GM23338 (cell line): ENCODE measurements at regions not wholly inside any gene's neighbourhood (a gene's known extent, or its start where the extent isn't known, plus 50 kb on each side); places are given as distances from the start of the nearest gene placed in this dataset.

Source experiments
- ATAC-seq: fragments of 200-7000 bp; cut with Tn5 transposase; 3 replicates; pipeline ENCODE4 v1.9.1; 2020
- DNase-seq: peaks from one replicate; pipeline ENCODE4 v3.0.0-alpha.2; 2015; ENCODE audit warnings: low spot score
- H2AFZ ChIP-seq: fragments of 200-600 bp; sonication (generic); 2 replicates; pipeline ENCODE4 v1.8.0; 2016; ENCODE audit warnings: antibody characterized with exemption, mild to moderate bottlenecking, moderate library complexity
- H3F3A ChIP-seq: fragments of 200-600 bp; sonication (generic); replicated peaks from 2 replicates; pipeline ENCODE4 v1.8.0; 2017; ENCODE audit warnings: antibody characterized with exemption, mixed run types, low read depth
- H3K27ac ChIP-seq: fragments of 200-600 bp; sonication (generic); 2 replicates; pipeline ENCODE4 v1.6.1; 2016; ENCODE audit warnings: low read depth
- H3K27me3 ChIP-seq: fragments of 200-600 bp; sonication (generic); 2 replicates; pipeline ENCODE4 v1.8.0; 2016; ENCODE audit warnings: mild to moderate bottlenecking, mixed run types, moderate library complexity; ENCODE audit not compliant: insufficient read depth
- H3K36me3 ChIP-seq: fragments of 200-600 bp; sonication (generic); 2 replicates; pipeline ENCODE4 v1.8.0; 2016; ENCODE audit warnings: mild to moderate bottlenecking; ENCODE audit not compliant: insufficient read depth
- H3K4me1 ChIP-seq: fragments of 200-600 bp; sonication (generic); 2 replicates; pipeline ENCODE4 v1.8.0; 2016; ENCODE audit warnings: mild to moderate bottlenecking, moderate library complexity; ENCODE audit not compliant: insufficient read depth
- H3K4me2 ChIP-seq: fragments of 200-600 bp; sonication (generic); 2 replicates; pipeline ENCODE4 v1.7.1; 2017; ENCODE audit warnings: mixed run types
- H3K4me3 ChIP-seq: fragments of 200-600 bp; sonication (generic); 2 replicates; pipeline ENCODE4 v1.6.1; 2016; ENCODE audit warnings: mixed run types
- H3K79me2 ChIP-seq: fragments of 200-600 bp; sonication (generic); replicated peaks from 2 replicates; pipeline ENCODE4 v1.8.0; 2017; ENCODE audit warnings: mild to moderate bottlenecking; ENCODE audit not compliant: insufficient read depth
- H3K9me2 ChIP-seq: fragments of 200-600 bp; sonication (generic); 2 replicates; pipeline ENCODE4 v1.8.0; 2017; ENCODE audit not compliant: insufficient read depth
- H4K20me1 ChIP-seq: fragments of 200-600 bp; sonication (generic); replicated peaks from 2 replicates; pipeline ENCODE4 v1.8.0; 2017; ENCODE audit warnings: mild to moderate bottlenecking; ENCODE audit not compliant: insufficient read depth
- H3K27ac Mint-ChIP-seq: 2 replicates; pipeline ENCODE4 v1.8.0; 2020; ENCODE audit warnings: inconsistent platforms, mild to moderate bottlenecking, moderate library complexity, mixed read lengths
- H3K27me3 Mint-ChIP-seq: 3 replicates; pipeline ENCODE4 v1.8.0; 2022; ENCODE audit warnings: low read depth, mild to moderate bottlenecking, moderate library complexity, mixed read lengths, inconsistent platforms; ENCODE audit not compliant: insufficient read depth, poor library complexity
- H3K36me3 Mint-ChIP-seq: 3 replicates; pipeline ENCODE4 v1.8.0; 2021; ENCODE audit warnings: low read depth, mild to moderate bottlenecking, inconsistent platforms, moderate library complexity, mixed read lengths
- H3K4me1 Mint-ChIP-seq: 3 replicates; pipeline ENCODE4 v1.8.0; 2020; ENCODE audit warnings: mild to moderate bottlenecking, inconsistent platforms, mixed read lengths
- H3K4me3 Mint-ChIP-seq: 3 replicates; pipeline ENCODE4 v1.8.0; 2021; ENCODE audit warnings: moderate library complexity, mild to moderate bottlenecking, inconsistent platforms, mixed read lengths
- H3K9me3 Mint-ChIP-seq: 3 replicates; pipeline ENCODE4 v1.8.0; 2020; ENCODE audit warnings: moderate library complexity, mild to moderate bottlenecking, inconsistent platforms, mixed read lengths
- CREB1 ChIP-seq: fragments of 250-450 bp; sonication (Bioruptor Pico); IDR thresholded peaks from 2 replicates; pipeline ENCODE4 v1.5.0; 2020; ENCODE audit warnings: low read depth, mild to moderate bottlenecking, moderate library complexity
- ETS1 ChIP-seq: IDR thresholded peaks from 2 replicates; pipeline ENCODE4 v1.6.1; 2016; ENCODE audit warnings: antibody characterized with exemption
- EZH2 ChIP-seq: fragments of 200-600 bp; sonication (generic); IDR thresholded peaks from one replicate; pipeline ENCODE4 v1.8.0; 2017; ENCODE audit warnings: antibody characterized with exemption, mild to moderate bottlenecking, low read depth; ENCODE audit not compliant: unreplicated experiment
- EZH2phosphoT487 ChIP-seq: fragments of 200-600 bp; sonication (generic); IDR thresholded peaks from one replicate; pipeline ENCODE4 v1.8.1; 2018; ENCODE audit warnings: antibody characterized with exemption; ENCODE audit not compliant: unreplicated experiment
- NANOG ChIP-seq: IDR thresholded peaks from 2 replicates; pipeline ENCODE4 v1.6.1; 2016; ENCODE audit warnings: antibody characterized with exemption, borderline replicate concordance
- STAT1 ChIP-seq: IDR thresholded peaks from one replicate; pipeline ENCODE4 v1.6.1; 2016; ENCODE audit warnings: antibody characterized with exemption; ENCODE audit not compliant: unreplicated experiment
- ZNF114 ChIP-seq: fragments of 250-450 bp; sonication (Bioruptor Pico); IDR thresholded peaks from 2 replicates; pipeline ENCODE4 v1.5.0; 2020; ENCODE audit warnings: mild to moderate bottlenecking, moderate library complexity
- ZNF331 ChIP-seq: fragments of 250-450 bp; sonication (Bioruptor Pico); IDR thresholded peaks from 2 replicates; pipeline ENCODE4 v1.5.0; 2020; ENCODE audit warnings: low read depth, mild to moderate bottlenecking, moderate library complexity
- TF ChIP-seq, protein P1 (sequence below), 2 experiments: fragments of 200-600 bp in 1 of 2; sonication (generic) in 1 of 2; conservative IDR thresholded peaks; 2 replicates each; pipeline versions ENCODE4 v1.5.1 to v1.6.1; 2016 to 2017; ENCODE audit warnings: antibody characterized with exemption in 2 of 2, low read depth in 2 of 2, mild to moderate bottlenecking in 2 of 2, moderate library complexity in 1 of 2
- TF ChIP-seq, protein P2 (sequence below): fragments of 250-450 bp; sonication (Bioruptor Pico); IDR thresholded peaks from 2 replicates; pipeline ENCODE4 v1.5.0; 2020; ENCODE audit warnings: mild to moderate bottlenecking, moderate library complexity

- H3K27me3 ChIP-seq, result no peaks in the 10 kb centered on the region
- H3K27ac Mint-ChIP-seq, result no peak overlapping the region
- no peak overlapping the region for H3K4me3 ChIP-seq
- H3K36me3 ChIP-seq, result no peaks in the 10 kb centered on the region
- no peaks in the 10 kb centered on the region for H3K4me1 ChIP-seq
- H3K4me3 Mint-ChIP-seq, result no peak overlapping the region
- H3K4me1 Mint-ChIP-seq, result no peaks in the 10 kb centered on the region
- no peaks in the 10 kb centered on the region for H3K9me2 ChIP-seq
- no peaks in the 10 kb centered on the region for H3K36me3 Mint-ChIP-seq
- no peak for TF ChIP-seq STAT1
- TF ChIP-seq NANOG, result no peak
- no peak for TF ChIP-seq ZNF331
- no peak for TF ChIP-seq ZNF114 (CRISPR knock-in tag)
- TF ChIP-seq CREB1 (CRISPR knock-in tag), result no peak
- no peak for TF ChIP-seq EZH2
- no peak for TF ChIP-seq EZH2phosphoT487
- no peaks in the 10 kb centered on the region for H4K20me1 ChIP-seq
- H3K4me2 ChIP-seq, result no peak overlapping the region
- H3K27ac ChIP-seq, result no peak overlapping the region
- DNase-seq (no peak), ATAC-seq (no peak)
- H3F3A ChIP-seq, result no peaks in the 10 kb centered on the region
- H3K79me2 ChIP-seq, result no peaks in the 10 kb centered on the region
- no peaks in the 10 kb centered on the region for H3K27me3 Mint-ChIP-seq
- H3K9me3 Mint-ChIP-seq, result no peaks in the 10 kb centered on the region
- no peak overlapping the region for H2AFZ ChIP-seq
These were observed 98.6 kb upstream of the HMHB1 start for GRCh38 chr5:143713047-143714003.

DNA sequence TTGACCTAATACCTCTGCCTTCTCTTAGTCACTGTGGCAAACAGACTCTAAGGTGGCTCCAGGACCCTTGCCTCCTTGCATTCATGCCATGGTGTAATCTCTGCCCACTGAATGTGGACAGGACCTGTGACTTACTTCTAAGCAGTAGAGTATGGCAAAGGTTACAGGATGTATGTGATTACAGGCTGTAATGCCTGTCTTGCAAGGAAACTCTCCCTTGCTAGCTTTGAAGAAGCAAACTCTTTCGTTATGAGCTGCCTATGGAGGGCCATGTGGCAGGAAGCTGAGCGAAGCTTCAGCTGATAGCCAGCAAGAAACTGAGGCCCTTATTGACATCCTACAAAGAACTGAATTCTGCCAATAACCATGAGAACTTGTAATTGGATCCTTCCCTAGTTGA lies 103.3 kb upstream of the HMHB1 start:
- Mint-ChIP-seq H3K9me3 (no peaks in the 10 kb centered on the region), H3K4me3 (no peak overlapping the region), H3K27me3 (no peaks in the 10 kb centered on the region), H3K4me1 (peaks cover 3% of the 10 kb centered on the region; the same call in 1 of the 3 replicates), H3K36me3 (no peaks in the 10 kb centered on the region), H3K27ac (no peak overlapping the region)
- Histone ChIP-seq H4K20me1 (no peaks in the 10 kb centered on the region), H3F3A (no peaks in the 10 kb centered on the region), H3K9me2 (no peaks in the 10 kb centered on the region), H3K4me2 (no peak overlapping the region), H2AFZ (no peak overlapping the region), H3K4me1 (no peaks in the 10 kb centered on the region), H3K27ac (no peak overlapping the region), H3K4me3 (no peak overlapping the region), H3K79me2 (no peaks in the 10 kb centered on the region), H3K36me3 (no peaks in the 10 kb centered on the region), H3K27me3 (no peaks in the 10 kb centered on the region)
- ATAC-seq, result no peak
- DNase-seq, result no peak
- TF ChIP-seq ETS1 (no peak), NANOG (no peak), ZNF331 (no peak), STAT1 (no peak)
- TF ChIP-seq, protein P1, sequence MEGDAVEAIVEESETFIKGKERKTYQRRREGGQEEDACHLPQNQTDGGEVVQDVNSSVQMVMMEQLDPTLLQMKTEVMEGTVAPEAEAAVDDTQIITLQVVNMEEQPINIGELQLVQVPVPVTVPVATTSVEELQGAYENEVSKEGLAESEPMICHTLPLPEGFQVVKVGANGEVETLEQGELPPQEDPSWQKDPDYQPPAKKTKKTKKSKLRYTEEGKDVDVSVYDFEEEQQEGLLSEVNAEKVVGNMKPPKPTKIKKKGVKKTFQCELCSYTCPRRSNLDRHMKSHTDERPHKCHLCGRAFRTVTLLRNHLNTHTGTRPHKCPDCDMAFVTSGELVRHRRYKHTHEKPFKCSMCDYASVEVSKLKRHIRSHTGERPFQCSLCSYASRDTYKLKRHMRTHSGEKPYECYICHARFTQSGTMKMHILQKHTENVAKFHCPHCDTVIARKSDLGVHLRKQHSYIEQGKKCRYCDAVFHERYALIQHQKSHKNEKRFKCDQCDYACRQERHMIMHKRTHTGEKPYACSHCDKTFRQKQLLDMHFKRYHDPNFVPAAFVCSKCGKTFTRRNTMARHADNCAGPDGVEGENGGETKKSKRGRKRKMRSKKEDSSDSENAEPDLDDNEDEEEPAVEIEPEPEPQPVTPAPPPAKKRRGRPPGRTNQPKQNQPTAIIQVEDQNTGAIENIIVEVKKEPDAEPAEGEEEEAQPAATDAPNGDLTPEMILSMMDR (conservative IDR thresholded peaks at IDR 0.05; ENCODE audit: low read depth in 2 of 2), result no peak
- TF ChIP-seq, protein P2, sequence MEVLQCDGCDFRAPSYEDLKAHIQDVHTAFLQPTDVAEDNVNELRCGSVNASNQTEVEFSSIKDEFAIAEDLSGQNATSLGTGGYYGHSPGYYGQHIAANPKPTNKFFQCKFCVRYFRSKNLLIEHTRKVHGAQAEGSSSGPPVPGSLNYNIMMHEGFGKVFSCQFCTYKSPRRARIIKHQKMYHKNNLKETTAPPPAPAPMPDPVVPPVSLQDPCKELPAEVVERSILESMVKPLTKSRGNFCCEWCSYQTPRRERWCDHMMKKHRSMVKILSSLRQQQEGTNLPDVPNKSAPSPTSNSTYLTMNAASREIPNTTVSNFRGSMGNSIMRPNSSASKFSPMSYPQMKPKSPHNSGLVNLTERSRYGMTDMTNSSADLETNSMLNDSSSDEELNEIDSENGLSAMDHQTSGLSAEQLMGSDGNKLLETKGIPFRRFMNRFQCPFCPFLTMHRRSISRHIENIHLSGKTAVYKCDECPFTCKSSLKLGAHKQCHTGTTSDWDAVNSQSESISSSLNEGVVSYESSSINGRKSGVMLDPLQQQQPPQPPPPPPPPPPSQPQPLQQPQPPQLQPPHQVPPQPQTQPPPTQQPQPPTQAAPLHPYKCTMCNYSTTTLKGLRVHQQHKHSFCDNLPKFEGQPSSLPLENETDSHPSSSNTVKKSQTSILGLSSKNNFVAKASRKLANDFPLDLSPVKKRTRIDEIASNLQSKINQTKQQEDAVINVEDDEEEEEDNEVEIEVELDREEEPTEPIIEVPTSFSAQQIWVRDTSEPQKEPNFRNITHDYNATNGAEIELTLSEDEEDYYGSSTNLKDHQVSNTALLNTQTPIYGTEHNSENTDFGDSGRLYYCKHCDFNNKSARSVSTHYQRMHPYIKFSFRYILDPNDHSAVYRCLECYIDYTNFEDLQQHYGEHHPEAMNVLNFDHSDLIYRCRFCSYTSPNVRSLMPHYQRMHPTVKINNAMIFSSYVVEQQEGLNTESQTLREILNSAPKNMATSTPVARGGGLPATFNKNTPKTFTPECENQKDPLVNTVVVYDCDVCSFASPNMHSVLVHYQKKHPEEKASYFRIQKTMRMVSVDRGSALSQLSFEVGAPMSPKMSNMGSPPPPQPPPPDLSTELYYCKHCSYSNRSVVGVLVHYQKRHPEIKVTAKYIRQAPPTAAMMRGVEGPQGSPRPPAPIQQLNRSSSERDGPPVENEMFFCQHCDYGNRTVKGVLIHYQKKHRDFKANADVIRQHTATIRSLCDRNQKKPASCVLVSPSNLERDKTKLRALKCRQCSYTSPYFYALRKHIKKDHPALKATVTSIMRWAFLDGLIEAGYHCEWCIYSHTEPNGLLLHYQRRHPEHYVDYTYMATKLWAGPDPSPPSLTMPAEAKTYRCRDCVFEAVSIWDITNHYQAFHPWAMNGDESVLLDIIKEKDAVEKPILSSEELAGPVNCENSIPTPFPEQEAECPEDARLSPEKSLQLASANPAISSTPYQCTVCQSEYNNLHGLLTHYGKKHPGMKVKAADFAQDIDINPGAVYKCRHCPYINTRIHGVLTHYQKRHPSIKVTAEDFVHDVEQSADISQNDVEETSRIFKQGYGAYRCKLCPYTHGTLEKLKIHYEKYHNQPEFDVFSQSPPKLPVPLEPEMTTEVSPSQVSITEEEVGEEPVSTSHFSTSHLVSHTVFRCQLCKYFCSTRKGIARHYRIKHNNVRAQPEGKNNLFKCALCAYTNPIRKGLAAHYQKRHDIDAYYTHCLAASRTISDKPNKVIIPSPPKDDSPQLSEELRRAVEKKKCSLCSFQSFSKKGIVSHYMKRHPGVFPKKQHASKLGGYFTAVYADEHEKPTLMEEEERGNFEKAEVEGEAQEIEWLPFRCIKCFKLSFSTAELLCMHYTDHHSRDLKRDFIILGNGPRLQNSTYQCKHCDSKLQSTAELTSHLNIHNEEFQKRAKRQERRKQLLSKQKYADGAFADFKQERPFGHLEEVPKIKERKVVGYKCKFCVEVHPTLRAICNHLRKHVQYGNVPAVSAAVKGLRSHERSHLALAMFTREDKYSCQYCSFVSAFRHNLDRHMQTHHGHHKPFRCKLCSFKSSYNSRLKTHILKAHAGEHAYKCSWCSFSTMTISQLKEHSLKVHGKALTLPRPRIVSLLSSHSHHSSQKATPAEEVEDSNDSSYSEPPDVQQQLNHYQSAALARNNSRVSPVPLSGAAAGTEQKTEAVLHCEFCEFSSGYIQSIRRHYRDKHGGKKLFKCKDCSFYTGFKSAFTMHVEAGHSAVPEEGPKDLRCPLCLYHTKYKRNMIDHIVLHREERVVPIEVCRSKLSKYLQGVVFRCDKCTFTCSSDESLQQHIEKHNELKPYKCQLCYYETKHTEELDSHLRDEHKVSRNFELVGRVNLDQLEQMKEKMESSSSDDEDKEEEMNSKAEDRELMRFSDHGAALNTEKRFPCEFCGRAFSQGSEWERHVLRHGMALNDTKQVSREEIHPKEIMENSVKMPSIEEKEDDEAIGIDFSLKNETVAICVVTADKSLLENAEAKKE (CRISPR knock-in tag), result no peak
